Thoracic aorta (tissue), 2 donors: ENCODE measurements at regions not wholly inside any gene's neighbourhood (a gene's known extent, or its start where the extent isn't known, plus 50 kb on each side); places are given as distances from the start of the nearest gene placed in this dataset.

Experiments used
- ATAC-seq: fragments of 150-250 bp; one replicate; pipeline ENCODE4 v1.8.0; 2017; ENCODE audit warnings: low read depth; ENCODE audit not compliant: insufficient number of reproducible peaks, low FRiP score
- DNase-seq: peaks from one replicate; pipeline ENCODE4 v3.0.0-alpha.2; 2020; ENCODE audit warnings: low spot score
- H3K27ac ChIP-seq, 2 donors: fragments of 200-600 bp; sonication (generic); 1 replicate in 1 of 2; 2 replicates in 1 of 2; pipeline ENCODE4 v1.5.1; 2016; ENCODE audit warnings: mild to moderate bottlenecking in 2 of 2, moderate library complexity in 2 of 2
- H3K27me3 ChIP-seq: fragments of 200-600 bp; sonication (generic); replicated peaks from 2 replicates; pipeline ENCODE4 v1.6.0; 2016; ENCODE audit warnings: mild to moderate bottlenecking; ENCODE audit not compliant: insufficient read depth
- H3K36me3 ChIP-seq: fragments of 200-600 bp; sonication (generic); one replicate; pipeline ENCODE4 v1.5.1; 2016
- H3K4me1 ChIP-seq, 2 donors: fragments of 200-600 bp; sonication (generic); 1 replicate in 1 of 2; 2 replicates in 1 of 2; pipeline versions ENCODE4 v1.5.1 to v1.6.0; 2016; ENCODE audit warnings: low read depth in 2 of 2, mild to moderate bottlenecking in 1 of 2; ENCODE audit not compliant: control insufficient read depth in 1 of 2
- H3K4me3 ChIP-seq: fragments of 200-600 bp; sonication (generic); 2 replicates; pipeline ENCODE4 v1.5.1; 2016; ENCODE audit warnings: mild to moderate bottlenecking
- H3K9me3 ChIP-seq: fragments of 200-600 bp; sonication (generic); 2 replicates; pipeline ENCODE4 v1.5.1; 2016
- CTCF ChIP-seq: fragments of 200-600 bp; sonication (generic); IDR thresholded peaks from one replicate; pipeline ENCODE4 v1.5.1; 2019; ENCODE audit warnings: antibody characterized with exemption

- DNase-seq, result no peak
- no peaks in the 10 kb centered on the region for H3K9me3 ChIP-seq
- ATAC-seq, result no peak
- H3K4me3 ChIP-seq, result no peak overlapping the region
- H3K36me3 ChIP-seq, result no peaks in the 10 kb centered on the region
- no peak for TF ChIP-seq CTCF
- no peaks in the 10 kb centered on the region for H3K4me1 ChIP-seq
- H3K27ac ChIP-seq, result no peak overlapping the region
- H3K27me3 ChIP-seq, result no peaks in the 10 kb centered on the region
Observed at GRCh38 chr12:86662464-86662863, 406.3 kb upstream of the MGAT4C start.

GRCh38 chr12:86660488-86661147 lies 404.4 kb upstream of the MGAT4C start:
- no peak for DNase-seq
- H3K27me3 ChIP-seq, result no peaks in the 10 kb centered on the region
- no peaks in the 10 kb centered on the region for H3K36me3 ChIP-seq
- no peak for ATAC-seq
- no peak overlapping the region for H3K27ac ChIP-seq
- no peaks in the 10 kb centered on the region for H3K9me3 ChIP-seq
- peaks cover 0 to 6% of the 10 kb centered on the region in 2 donors for H3K4me1 ChIP-seq
- no peak for TF ChIP-seq CTCF
- no peak overlapping the region for H3K4me3 ChIP-seq

GRCh38 chr12:86659985-86660384 lies 403.8 kb upstream of the MGAT4C start:
- H3K4me3 ChIP-seq, result no peak overlapping the region
- TF ChIP-seq CTCF, result no peak
- ATAC-seq (no peak), DNase-seq (no peak)
- no peaks in the 10 kb centered on the region for H3K36me3 ChIP-seq
- H3K9me3 ChIP-seq, result no peaks in the 10 kb centered on the region
- H3K27me3 ChIP-seq, result no peaks in the 10 kb centered on the region
- H3K27ac ChIP-seq, result no peak overlapping the region
- H3K4me1 ChIP-seq, result peaks cover 0 to 6% of the 10 kb centered on the region in 2 donors

- Histone ChIP-seq H3K4me1 (peaks cover 0 to 6% of the 10 kb centered on the region in 2 donors), H3K4me3 (no peak overlapping the region), H3K27me3 (no peaks in the 10 kb centered on the region), H3K9me3 (no peaks in the 10 kb centered on the region), H3K36me3 (no peaks in the 10 kb centered on the region), H3K27ac (no peak overlapping the region)
- DNase-seq (no peak), ATAC-seq (no peak)
- no peak for TF ChIP-seq CTCF
Observed at GRCh38 chr12:86658303-86658702, 402.1 kb upstream of the MGAT4C start.

GRCh38 chr12:86647800-86648199 lies 391.6 kb upstream of the MGAT4C start:
- TF ChIP-seq CTCF, result no peak
- no peaks in the 10 kb centered on the region for H3K27me3 ChIP-seq
- ATAC-seq, result no peak
- no peaks in the 10 kb centered on the region for H3K4me1 ChIP-seq
- no peak overlapping the region for H3K4me3 ChIP-seq
- no peak overlapping the region for H3K27ac ChIP-seq
- DNase-seq, result no peak
- H3K9me3 ChIP-seq, result no peaks in the 10 kb centered on the region
- H3K36me3 ChIP-seq, result no peaks in the 10 kb centered on the region
